GM12875 (cell line): ENCODE measurements at regions not wholly inside any gene's neighbourhood (a gene's known extent, or its start where the extent isn't known, plus 50 kb on each side); places are given as distances from the start of the nearest gene placed in this dataset.

Experiments used
- H3K4me3 ChIP-seq: one replicate; pipeline ENCODE4 v1.5.1; 2011; ENCODE audit warnings: low read depth, low read length, control low read depth
- TF ChIP-seq, protein P1 (sequence below): IDR thresholded peaks from 2 replicates; pipeline ENCODE4 v1.5.1; 2011; ENCODE audit warnings: low read depth, mild to moderate bottlenecking, control low read depth, inconsistent platforms, low read length, moderate library complexity, borderline replicate concordance; ENCODE audit not compliant: insufficient read depth

DNA sequence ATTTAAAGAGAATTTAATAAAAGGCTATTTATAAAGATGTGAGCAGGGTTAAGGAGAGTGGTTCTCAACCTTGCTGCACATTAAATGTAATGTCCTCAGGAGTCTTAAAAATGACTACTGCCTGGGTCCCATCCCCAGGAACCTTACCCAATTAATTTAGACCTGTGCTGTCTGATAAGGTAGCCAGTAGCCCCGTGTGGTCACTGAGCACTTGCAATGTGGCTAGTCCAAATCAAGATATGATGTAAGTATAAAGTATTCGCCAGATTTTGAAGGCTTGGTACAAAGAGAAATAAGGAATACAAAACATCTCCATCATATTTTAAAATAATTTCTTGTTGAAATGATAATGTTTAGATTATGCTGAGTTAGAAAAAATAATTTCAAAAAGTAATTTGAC lies 343.3 kb upstream of the PPP2R3A start:
- H3K4me3 ChIP-seq: no peak overlapping the region
- TF ChIP-seq, protein P1, sequence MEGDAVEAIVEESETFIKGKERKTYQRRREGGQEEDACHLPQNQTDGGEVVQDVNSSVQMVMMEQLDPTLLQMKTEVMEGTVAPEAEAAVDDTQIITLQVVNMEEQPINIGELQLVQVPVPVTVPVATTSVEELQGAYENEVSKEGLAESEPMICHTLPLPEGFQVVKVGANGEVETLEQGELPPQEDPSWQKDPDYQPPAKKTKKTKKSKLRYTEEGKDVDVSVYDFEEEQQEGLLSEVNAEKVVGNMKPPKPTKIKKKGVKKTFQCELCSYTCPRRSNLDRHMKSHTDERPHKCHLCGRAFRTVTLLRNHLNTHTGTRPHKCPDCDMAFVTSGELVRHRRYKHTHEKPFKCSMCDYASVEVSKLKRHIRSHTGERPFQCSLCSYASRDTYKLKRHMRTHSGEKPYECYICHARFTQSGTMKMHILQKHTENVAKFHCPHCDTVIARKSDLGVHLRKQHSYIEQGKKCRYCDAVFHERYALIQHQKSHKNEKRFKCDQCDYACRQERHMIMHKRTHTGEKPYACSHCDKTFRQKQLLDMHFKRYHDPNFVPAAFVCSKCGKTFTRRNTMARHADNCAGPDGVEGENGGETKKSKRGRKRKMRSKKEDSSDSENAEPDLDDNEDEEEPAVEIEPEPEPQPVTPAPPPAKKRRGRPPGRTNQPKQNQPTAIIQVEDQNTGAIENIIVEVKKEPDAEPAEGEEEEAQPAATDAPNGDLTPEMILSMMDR: no peak

DNA sequence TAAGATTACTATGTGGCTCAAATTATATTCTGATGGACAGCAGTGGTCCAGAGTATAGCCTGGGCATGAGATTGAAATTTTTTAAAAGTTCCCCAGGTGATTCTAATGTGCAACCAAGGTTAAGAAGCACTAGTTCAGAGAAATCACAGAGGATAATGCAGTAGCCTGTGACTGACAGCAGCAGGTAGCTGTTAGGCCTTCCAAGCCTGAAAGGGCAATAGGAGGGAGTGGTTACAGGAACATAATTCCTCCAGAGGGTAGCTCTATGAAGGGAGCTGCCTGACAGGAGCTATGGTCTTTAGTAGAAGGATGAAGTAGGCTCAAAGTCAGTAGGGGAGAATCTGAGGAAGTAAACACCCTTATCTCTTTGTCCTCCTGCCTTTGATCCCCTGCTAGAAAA lies 342.9 kb upstream of the PPP2R3A start:
- TF ChIP-seq, protein P1: no peak
- H3K4me3 ChIP-seq: no peak overlapping the region

DNA sequence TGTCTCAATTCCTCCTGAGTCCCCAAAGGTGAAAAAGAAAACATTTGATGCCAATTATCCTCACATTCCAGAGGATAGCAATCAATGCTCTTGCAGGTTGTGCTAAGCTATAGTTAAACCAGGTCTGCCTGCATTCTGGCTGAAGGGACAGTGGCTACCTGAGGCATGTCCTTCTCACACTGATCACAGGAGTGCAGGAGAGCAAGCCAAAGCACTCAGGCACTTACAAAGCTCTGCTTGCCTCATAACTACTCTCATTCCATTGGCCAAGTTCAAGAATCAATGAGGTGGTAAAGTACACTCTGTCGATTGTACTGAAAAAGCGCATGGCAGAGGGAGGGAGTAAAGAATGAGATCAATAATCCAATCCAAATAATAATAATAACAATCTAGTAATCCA lies 342.0 kb upstream of the PPP2R3A start:
- TF ChIP-seq, protein P1: no peak
- no peak overlapping the region for H3K4me3 ChIP-seq

DNA sequence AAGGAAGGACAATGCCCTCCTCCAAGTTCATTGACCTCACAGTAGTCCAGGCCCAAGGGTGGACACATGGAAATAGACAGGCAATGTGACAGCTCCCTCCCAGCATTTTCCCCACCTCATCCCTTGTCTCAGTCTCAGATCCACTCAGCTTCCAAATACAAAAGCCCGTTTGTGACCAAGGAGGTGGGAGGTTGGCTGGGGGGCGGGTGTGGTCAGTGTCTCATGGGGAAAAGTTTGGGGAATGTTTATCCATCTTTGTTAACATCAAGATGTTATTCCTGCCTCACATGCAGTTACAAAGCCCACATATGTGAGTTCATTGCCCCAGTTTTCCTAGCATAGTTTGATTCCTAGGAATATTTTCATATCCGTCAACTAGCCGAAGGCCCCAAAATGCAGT lies 338.5 kb upstream of the PPP2R3A start:
- H3K4me3 ChIP-seq: no peak overlapping the region
- TF ChIP-seq, protein P1: no peak

DNA sequence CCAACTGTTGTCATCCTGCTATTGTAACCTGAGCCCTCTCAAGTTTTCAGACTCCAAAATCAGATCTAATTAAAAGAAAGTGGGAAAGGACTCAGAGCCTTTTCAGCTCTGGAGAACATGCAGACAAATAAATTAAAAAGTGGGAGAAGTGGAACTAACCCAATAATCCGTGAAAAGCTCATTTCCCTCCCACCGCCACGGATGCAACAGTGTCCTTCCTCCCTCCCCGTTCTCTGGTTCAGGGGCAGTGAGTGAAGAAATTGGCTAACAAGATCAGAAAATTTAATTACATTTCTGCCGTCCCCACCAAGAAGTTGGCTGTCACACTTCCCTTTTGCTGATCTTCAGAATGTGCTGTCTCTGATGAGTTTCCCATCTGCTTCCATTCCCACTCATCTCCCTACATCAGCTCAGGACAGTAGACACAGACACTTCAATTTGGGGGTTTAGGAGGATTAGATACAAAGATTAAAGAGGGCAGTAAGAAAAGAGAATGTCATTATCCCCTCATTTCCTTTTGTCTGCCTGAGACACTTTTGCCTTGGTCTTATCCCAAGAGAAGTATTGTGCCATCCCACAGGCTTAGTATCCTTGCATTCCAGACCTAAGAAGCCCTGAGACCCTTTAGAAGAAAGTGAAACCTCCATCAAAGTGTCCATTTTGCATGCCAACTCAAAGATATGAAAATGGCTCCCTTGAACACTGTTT lies 335.7 kb upstream of the PPP2R3A start:
- H3K4me3 ChIP-seq: no peak overlapping the region
- TF ChIP-seq, protein P1: no peak

DNA sequence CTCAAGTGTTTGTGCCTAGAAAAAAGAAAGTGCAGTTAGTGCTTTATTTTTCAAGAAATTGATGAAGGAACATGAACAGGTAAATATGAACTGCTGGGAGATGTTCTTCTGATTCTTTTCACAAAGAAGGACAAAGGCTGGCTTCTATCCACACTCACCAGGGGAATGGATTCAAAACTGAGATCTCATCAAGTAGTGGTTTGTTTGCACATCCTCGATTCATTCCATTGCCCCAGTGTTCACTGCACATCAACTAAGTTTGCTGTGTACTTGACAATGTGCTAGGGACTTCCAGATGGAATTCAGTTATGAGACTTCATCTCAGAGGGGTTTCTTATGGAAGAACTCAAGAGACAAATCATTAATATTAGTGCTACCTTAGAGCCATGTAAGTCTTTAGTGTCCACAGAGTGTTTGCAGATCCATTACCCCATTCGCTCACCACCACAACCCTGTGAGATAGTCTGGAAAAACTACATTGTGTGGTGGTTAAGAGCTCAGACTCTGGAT lies 332.9 kb upstream of the PPP2R3A start:
- TF ChIP-seq, protein P1: no peak
- H3K4me3 ChIP-seq: no peak overlapping the region

DNA sequence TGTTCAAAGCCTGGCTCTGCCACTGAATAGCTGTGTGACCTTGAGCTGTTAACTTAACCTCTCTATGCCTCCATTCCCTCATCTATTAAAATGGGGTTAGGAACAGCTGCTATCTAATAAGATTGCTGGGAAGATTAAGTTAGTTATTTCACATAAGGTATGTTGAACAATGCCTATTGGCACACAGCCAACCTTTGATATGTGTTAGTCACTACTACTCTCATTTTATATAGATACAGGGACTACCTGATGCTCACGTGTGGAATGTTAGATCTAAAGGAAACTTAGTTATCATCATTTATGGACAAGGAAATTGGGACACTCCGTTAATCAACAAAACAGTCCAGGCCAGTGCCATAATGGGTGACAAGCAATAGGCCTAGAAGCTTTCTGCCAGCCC lies 332.4 kb upstream of the PPP2R3A start:
- TF ChIP-seq, protein P1: no peak
- no peak overlapping the region for H3K4me3 ChIP-seq
